Endothelial cell of umbilical vein (primary cell): ENCODE measurements at regions not wholly inside any gene's neighbourhood (a gene's known extent, or its start where the extent isn't known, plus 50 kb on each side); places are given as distances from the start of the nearest gene placed in this dataset.

Experiments
- BruUV-seq: library from RNA; stranded (reverse); fragments of 400-500 nt; replicated peaks from 2 replicates; lab custom pipeline; 2021; lab: Mats Ljungman, UMichigan
- CTCF ChIA-PET: fragments of 300-600, 350-600 bp; sonication (Branson Sonifier 250); formaldehyde crosslinking; loops from one replicate; lab custom pipeline; 2021; ENCODE audit warnings: antibody characterized with exemption, inconsistent platforms; lab: Charles Lee
- POLR2A ChIA-PET: fragments of 300-600, 350-600 bp; sonication (Branson Sonifier 250); formaldehyde crosslinking; loops from one replicate; lab custom pipeline; 2021; ENCODE audit warnings: antibody characterized with exemption, inconsistent platforms; lab: Charles Lee
- DNase-seq: peaks from one replicate; pipeline ENCODE4 v3.0.0-alpha.2; 2011; ENCODE audit warnings: low read depth, low spot score
- FAIRE-seq: peaks from 2 replicates; lab custom pipeline; 2011; peaks lifted over from hg19 to GRCh38; lab: Jason Lieb, UNC
- H2AFZ ChIP-seq: 2 replicates; pipeline ENCODE4 v1.6.0; 2012; ENCODE audit warnings: low read depth, low read length, control low read depth, inconsistent platforms
- H3K27ac ChIP-seq: 2 replicates; pipeline ENCODE4 v1.5.1; 2011; ENCODE audit warnings: low read depth, mild to moderate bottlenecking, control low read depth, low read length, moderate library complexity; ENCODE audit not compliant: insufficient read depth
- H3K27me3 ChIP-seq, 2 experiments: 2 replicates each; pipeline versions ENCODE4 v1.6.0 to v1.6.1; 2011; ENCODE audit warnings: low read length in 2 of 2, mixed read lengths in 1 of 2; ENCODE audit not compliant: control insufficient read depth in 2 of 2, insufficient read depth in 2 of 2
- H3K36me3 ChIP-seq, 2 experiments: 2 replicates in 1 of 2; 3 replicates in 1 of 2; pipeline ENCODE4 v1.5.1; 2011; ENCODE audit warnings: low read length in 2 of 2, mild to moderate bottlenecking in 1 of 2, moderate library complexity in 1 of 2; ENCODE audit not compliant: control insufficient read depth in 2 of 2, insufficient read depth in 2 of 2; ENCODE audit errors: extremely low read depth in 1 of 2
- H3K4me1 ChIP-seq: 3 replicates; pipeline ENCODE4 v1.5.1; 2011; ENCODE audit warnings: mild to moderate bottlenecking, low read length; ENCODE audit not compliant: control insufficient read depth, insufficient read depth; ENCODE audit errors: extremely low read depth
- H3K4me2 ChIP-seq: 2 replicates; pipeline ENCODE4 v1.6.1; 2011; ENCODE audit warnings: low read length, control low read depth, mixed read lengths; ENCODE audit not compliant: insufficient read depth
- H3K4me3 ChIP-seq, 3 experiments: fragments of 200-600 bp in 1 of 3; sonication (generic), shearing (Covaris generic) in 1 of 3; replicated peaks in 1 of 3; 2 replicates each; pipeline ENCODE4 v1.5.1; 2011 to 2016; ENCODE audit warnings: control low read depth in 3 of 3, low read length in 3 of 3, mild to moderate bottlenecking in 2 of 3, inconsistent platforms in 1 of 3, low read depth in 1 of 3, moderate library complexity in 1 of 3; ENCODE audit not compliant: insufficient read depth in 1 of 3
- H3K79me2 ChIP-seq: 2 replicates; pipeline ENCODE4 v1.6.0; 2012; ENCODE audit warnings: low read length, inconsistent platforms; ENCODE audit not compliant: control insufficient read depth, insufficient read depth
- H3K9ac ChIP-seq: replicated peaks from 2 replicates; pipeline ENCODE3; 2011; ENCODE audit warnings: low read length, control low read depth; ENCODE audit not compliant: insufficient read depth; ENCODE audit errors: extremely low read depth
- H3K9me1 ChIP-seq: replicated peaks from 3 replicates; pipeline ENCODE4 v1.6.0; 2011; ENCODE audit warnings: mild to moderate bottlenecking, low read length; ENCODE audit not compliant: control insufficient read depth, insufficient read depth; ENCODE audit errors: extremely low read depth
- H3K9me3 ChIP-seq: replicated peaks from 2 replicates; pipeline ENCODE4 v1.5.1; 2012; ENCODE audit warnings: low read length, inconsistent platforms; ENCODE audit not compliant: control insufficient read depth, insufficient read depth
- H4K20me1 ChIP-seq: replicated peaks from 2 replicates; pipeline ENCODE3; 2011; ENCODE audit warnings: mild to moderate bottlenecking, low read length; ENCODE audit not compliant: control insufficient read depth, insufficient read depth; ENCODE audit errors: extremely low read depth
- CTCF ChIP-seq, 2 donors: IDR thresholded peaks; 1 replicate in 1 of 2; 2 replicates in 1 of 2; pipeline ENCODE4 v1.5.1; 2011; ENCODE audit warnings: low read length in 2 of 2, mild to moderate bottlenecking in 2 of 2, moderate library complexity in 2 of 2, control low read depth in 1 of 2, inconsistent platforms in 1 of 2, low read depth in 1 of 2; ENCODE audit not compliant: insufficient read depth in 1 of 2; ENCODE audit errors: extremely low read depth in 1 of 2
- EZH2 ChIP-seq: IDR thresholded peaks from 2 replicates; pipeline ENCODE4 v1.6.1; 2012; ENCODE audit warnings: borderline replicate concordance, low read depth, mild to moderate bottlenecking, moderate library complexity, low read length, inconsistent platforms; ENCODE audit not compliant: severe bottlenecking
- FOS ChIP-seq: IDR thresholded peaks from 2 replicates; pipeline ENCODE4 v1.6.1; 2011; ENCODE audit warnings: mild to moderate bottlenecking, low read length, moderate library complexity, borderline replicate concordance; ENCODE audit not compliant: insufficient read depth
- GATA2 ChIP-seq: IDR thresholded peaks from 2 replicates; pipeline ENCODE4 v1.7.0; 2011; ENCODE audit warnings: low read depth, mild to moderate bottlenecking, moderate library complexity, mixed read lengths, low read length; ENCODE audit not compliant: insufficient read length, insufficient read depth
- JUN ChIP-seq: IDR thresholded peaks from 2 replicates; pipeline ENCODE4 v1.6.1; 2011; ENCODE audit warnings: borderline replicate concordance, low read depth; ENCODE audit not compliant: insufficient read length, insufficient read depth
- MAX ChIP-seq: IDR thresholded peaks from 2 replicates; pipeline ENCODE4 v1.6.1; 2011; ENCODE audit not compliant: insufficient read depth, insufficient read length
- MYC ChIP-seq: IDR thresholded peaks from one replicate; pipeline ENCODE4 v1.6.1; 2011; ENCODE audit warnings: mild to moderate bottlenecking, low read depth, low read length
- POLR2A ChIP-seq: IDR thresholded peaks from 2 replicates; pipeline ENCODE4 v1.6.1; 2012; ENCODE audit warnings: low read depth, mild to moderate bottlenecking, control low read depth, low read length
- POLR2AphosphoS5 ChIP-seq: IDR thresholded peaks from 2 replicates; pipeline ENCODE4 v1.6.1; 2012; ENCODE audit warnings: low read depth, mild to moderate bottlenecking, control low read depth, low read length, moderate library complexity; ENCODE audit not compliant: insufficient read depth
- dilution Hi-C: fragments of 300-500 bp; cut with MboI; formaldehyde crosslinking; loops from one replicate; pipeline ENCODE4 v1.15.0; 2019; ENCODE audit warnings: low sequenced_read_pairs; ENCODE audit not compliant: extremely low pct_ligation_motif_present
- intact Hi-C: fragments of 100-400 bp; cut with micrococcal nuclease; formaldehyde crosslinking; loops from one replicate; pipeline ENCODE4 v1.10.0; 2022

GRCh38 chr12:29992366-29992765 is 208.6 kb upstream of the TMTC1 start:
- no peaks in the 10 kb centered on the region for H4K20me1 ChIP-seq
- no peak overlapping the region for H3K9ac ChIP-seq
- no TSS peak for BruUV-seq
- H3K9me1 ChIP-seq, result no peaks in the 10 kb centered on the region
- DNase-seq (no peak), FAIRE-seq (no peak)
- H3K4me1 ChIP-seq, result no peaks in the 10 kb centered on the region
- ChIA-PET CTCF (no interaction called here), POLR2A (no interaction called here)
- H3K9me3 ChIP-seq, result no peaks in the 10 kb centered on the region
- dilution Hi-C loops, result no loop called here
- no peak overlapping the region for H3K4me3 ChIP-seq
- H3K27me3 ChIP-seq, result peaks cover 0 to 2% of the 10 kb centered on the region in 2 experiments
- H3K27ac ChIP-seq, result no peak overlapping the region
- H3K79me2 ChIP-seq, result no peaks in the 10 kb centered on the region
- H3K36me3 ChIP-seq, result no peaks in the 10 kb centered on the region
- no peak for TF ChIP-seq MAX
- intact Hi-C loops, result no loop called here
- H2AFZ ChIP-seq, result no peak overlapping the region
- H3K4me2 ChIP-seq, result no peak overlapping the region

- intact Hi-C loops, result no loop called here
- H3K27me3 ChIP-seq, result peaks cover 0 to 2% of the 10 kb centered on the region in 2 experiments
- no peaks in the 10 kb centered on the region for H3K79me2 ChIP-seq
- no peaks in the 10 kb centered on the region for H4K20me1 ChIP-seq
- ChIA-PET POLR2A (no interaction called here), CTCF (no interaction called here)
- no peak overlapping the region for H3K4me2 ChIP-seq
- no peak overlapping the region for H2AFZ ChIP-seq
- no TSS peak for BruUV-seq
- no peak for FAIRE-seq
- no peaks in the 10 kb centered on the region for H3K4me1 ChIP-seq
- no peak for TF ChIP-seq EZH2
- TF ChIP-seq MYC, result no peak
- TF ChIP-seq JUN, result no peak
- TF ChIP-seq CTCF (IDR thresholded peaks at IDR 0.05; ENCODE audit: extremely low read depth in 1 of 2, insufficient read depth in 1 of 2, low read depth in 1 of 2, low read length in 2 of 2), result no peak
- no peak for TF ChIP-seq GATA2
- TF ChIP-seq POLR2AphosphoS5, result no peak
- TF ChIP-seq POLR2A, result no peak
- no peak for TF ChIP-seq MAX
- TF ChIP-seq FOS, result no peak
- no peaks in the 10 kb centered on the region for H3K9me3 ChIP-seq
- DNase-seq, result no peak
- H3K4me3 ChIP-seq, result no peak overlapping the region
- H3K9ac ChIP-seq, result no peak overlapping the region
- no peak overlapping the region for H3K27ac ChIP-seq
- no peaks in the 10 kb centered on the region for H3K36me3 ChIP-seq
- dilution Hi-C loops, result no loop called here
- H3K9me1 ChIP-seq, result no peaks in the 10 kb centered on the region
These were observed 208.2 kb upstream of the TMTC1 start for GRCh38 chr12:29991924-29992323.
